ENCODE measurements at regions not wholly inside any gene's neighbourhood (a gene's known extent, or its start where the extent isn't known, plus 50 kb on each side); places are given as distances from the start of the nearest gene placed in this dataset.
"Not testable (repeated sequence)": the region's sequence is repeated elsewhere in the genome, so short reads cannot be mapped to it uniquely, and the experiment has no call there.

GRCh38 chr14:105700622-105701288, 174.4 kb downstream of the TMEM121 start:
- no peaks in the 10 kb centered on the region for H3K36me3 ChIP-seq (replicated peaks)
- no peak overlapping the region for H3K27ac ChIP-seq
- no peak for TF ChIP-seq CTCF (IDR thresholded peaks at IDR 0.05; ENCODE audit: low read depth, low read length, missing control alignments)
- no peaks in the 10 kb centered on the region for H3K27me3 ChIP-seq (replicated peaks)
- no peak for DNase-seq
- H3K4me3 ChIP-seq (ENCODE audit: low read depth, low read length): no peak overlapping the region
- in situ Hi-C loops (cut with HindIII; ENCODE audit: low pct_ligation_motif_present, low sequenced_read_pairs): no loop called here

- H3K4me3 ChIP-seq (ENCODE audit: low read depth, low read length): no peak overlapping the region
- DNase-seq: no peak
- no peaks in the 10 kb centered on the region for H3K36me3 ChIP-seq (replicated peaks)
- TF ChIP-seq CTCF (IDR thresholded peaks at IDR 0.05; ENCODE audit: low read depth, low read length, missing control alignments): no peak
- no peak overlapping the region for H3K27ac ChIP-seq
- in situ Hi-C loops (cut with HindIII; ENCODE audit: low pct_ligation_motif_present, low sequenced_read_pairs): no loop called here
- H3K27me3 ChIP-seq (replicated peaks): no peaks in the 10 kb centered on the region
These were observed 175.3 kb downstream of the TMEM121 start for GRCh38 chr14:105701456-105702274.

GRCh38 chr14:105702275-105702817, 176.0 kb downstream of the TMEM121 start:
- H3K36me3 ChIP-seq (replicated peaks): no peaks in the 10 kb centered on the region
- no peak for DNase-seq
- TF ChIP-seq CTCF (IDR thresholded peaks at IDR 0.05; ENCODE audit: low read depth, low read length, missing control alignments): no peak
- H3K4me3 ChIP-seq (ENCODE audit: low read depth, low read length): no peak overlapping the region
- H3K27me3 ChIP-seq (replicated peaks): no peaks in the 10 kb centered on the region
- in situ Hi-C loops (cut with HindIII; ENCODE audit: low pct_ligation_motif_present, low sequenced_read_pairs): no loop called here
- H3K27ac ChIP-seq: no peak overlapping the region

GRCh38 chr14:105703044-105703665, 176.8 kb downstream of the TMEM121 start:
- DNase-seq; H3K27ac ChIP-seq; in situ Hi-C loops (cut with HindIII; ENCODE audit: low pct_ligation_motif_present, low sequenced_read_pairs); H3K36me3 ChIP-seq (replicated peaks); H3K4me3 ChIP-seq (ENCODE audit: low read depth, low read length); H3K27me3 ChIP-seq (replicated peaks): not testable (repeated sequence)

GRCh38 chr14:105704091-105704490, 177.7 kb downstream of the TMEM121 start:
- H3K27me3 ChIP-seq (replicated peaks); DNase-seq; H3K4me3 ChIP-seq (ENCODE audit: low read depth, low read length); H3K36me3 ChIP-seq (replicated peaks); in situ Hi-C loops (cut with HindIII; ENCODE audit: low pct_ligation_motif_present, low sequenced_read_pairs); H3K27ac ChIP-seq: not testable (repeated sequence)

GRCh38 chr14:105704492-105704891, 178.1 kb downstream of the TMEM121 start:
- H3K4me3 ChIP-seq (ENCODE audit: low read depth, low read length); DNase-seq; H3K27me3 ChIP-seq (replicated peaks); in situ Hi-C loops (cut with HindIII; ENCODE audit: low pct_ligation_motif_present, low sequenced_read_pairs); H3K36me3 ChIP-seq (replicated peaks); H3K27ac ChIP-seq: not testable (repeated sequence)

GRCh38 chr14:105705512-105705861, 179.1 kb downstream of the TMEM121 start:
- H3K27ac ChIP-seq; DNase-seq; H3K36me3 ChIP-seq (replicated peaks); H3K4me3 ChIP-seq (ENCODE audit: low read depth, low read length); in situ Hi-C loops (cut with HindIII; ENCODE audit: low pct_ligation_motif_present, low sequenced_read_pairs); H3K27me3 ChIP-seq (replicated peaks): not testable (repeated sequence)

- H3K27ac ChIP-seq; in situ Hi-C loops (cut with HindIII; ENCODE audit: low pct_ligation_motif_present, low sequenced_read_pairs); DNase-seq; H3K4me3 ChIP-seq (ENCODE audit: low read depth, low read length); H3K36me3 ChIP-seq (replicated peaks); H3K27me3 ChIP-seq (replicated peaks): not testable (repeated sequence)
These were observed 179.7 kb downstream of the TMEM121 start for GRCh38 chr14:105705862-105706700.

GRCh38 chr14:105706701-105707019, 180.3 kb downstream of the TMEM121 start:
- not testable (repeated sequence) for H3K27ac ChIP-seq

GRCh38 chr14:105707099-105707498, 180.7 kb downstream of the TMEM121 start:
- in situ Hi-C loops (cut with HindIII; ENCODE audit: low pct_ligation_motif_present, low sequenced_read_pairs); H3K27ac ChIP-seq; H3K4me3 ChIP-seq (ENCODE audit: low read depth, low read length); H3K36me3 ChIP-seq (replicated peaks); H3K27me3 ChIP-seq (replicated peaks); DNase-seq: not testable (repeated sequence)

More at GRCh38 chr14:105706701-105707019, 180.3 kb downstream of the TMEM121 start:
- H3K27me3 ChIP-seq (replicated peaks); DNase-seq; in situ Hi-C loops (cut with HindIII; ENCODE audit: low pct_ligation_motif_present, low sequenced_read_pairs); H3K4me3 ChIP-seq (ENCODE audit: low read depth, low read length); H3K36me3 ChIP-seq (replicated peaks): not testable (repeated sequence)

All from brain microvascular endothelial cell (primary cell).